ENCODE measurements at regions not wholly inside any gene's neighbourhood (a gene's known extent, or its start where the extent isn't known, plus 50 kb on each side); places are given as distances from the start of the nearest gene placed in this dataset.

- POLR2A ChIA-PET, result no interaction called here
- CTCF ChIA-PET, result no interaction called here
Measured at GRCh38 chr3:152097120-152097519, 171.6 kb upstream of the MBNL1 start.

More at GRCh38 chr3:152097120-152097519, 171.6 kb upstream of the MBNL1 start:
- Histone ChIP-seq H3K9ac (no peak overlapping the region), H3K27ac (ENCODE audit: low read depth in 2 of 2, low read length in 1 of 2) (no peak overlapping the region), H3K4me1 (ENCODE audit: control insufficient read depth in 1 of 2, insufficient read depth in 2 of 2, low read depth in 1 of 2, low read length in 1 of 2) (no peaks in the 10 kb centered on the region), H4K20me1 (ENCODE audit: insufficient read depth) (no peaks in the 10 kb centered on the region), H3K9me2 (no peaks in the 10 kb centered on the region), H3K79me2 (ENCODE audit: insufficient read depth) (no peaks in the 10 kb centered on the region), H3K4me2 (no peak overlapping the region), H3K36me3 (replicated peaks in 1 of 2; ENCODE audit: control insufficient read depth in 1 of 2, insufficient read depth in 2 of 2, low read length in 1 of 2) (peaks cover 0 to 5% of the 10 kb centered on the region in 2 experiments), H3K4me3 (ENCODE audit: low read depth in 2 of 2, low read length in 1 of 2) (no peak overlapping the region), H2AFZ (ENCODE audit: low read depth) (no peak overlapping the region; the same call in 1 of the 2 replicates), H3K27me3 (ENCODE audit: insufficient read depth) (no peaks in the 10 kb centered on the region), H3K9me3 (peaks cover 17% of the 10 kb centered on the region; the same call in 1 of the 2 replicates), H3F3A (replicated peaks; ENCODE audit: insufficient read depth) (no peaks in the 10 kb centered on the region)
- TF ChIP-seq REST (IDR thresholded peaks at IDR 0.05; ENCODE audit: low read depth, low read length) (no peak), NRF1 (IDR thresholded peaks at IDR 0.05; ENCODE audit: low read depth, low read length) (no peak), YY1 (IDR thresholded peaks at IDR 0.05; ENCODE audit: low read depth) (no peak), RAD21 (IDR thresholded peaks at IDR 0.05; ENCODE audit: low read length) (no peak), MXI1 (IDR thresholded peaks at IDR 0.05; ENCODE audit: low read depth, low read length) (no peak), CTCF (IDR thresholded peaks at IDR 0.05) (no peak), EZH2phosphoT487 (IDR thresholded peaks at IDR 0.05; ENCODE audit: borderline replicate concordance, low read depth) (no peak), POLR2AphosphoS5 (IDR thresholded peaks at IDR 0.05; ENCODE audit: low read depth, low read length) (no peak), ELF1 (IDR thresholded peaks at IDR 0.05) (no peak), MEF2A (IDR thresholded peaks at IDR 0.05; ENCODE audit: borderline replicate concordance, low read depth) (no peak), TAF1 (IDR thresholded peaks at IDR 0.05; ENCODE audit: borderline replicate concordance, low read depth, low read length) (no peak), NFIC (IDR thresholded peaks at IDR 0.05; ENCODE audit: borderline replicate concordance) (no peak), RXRA (IDR thresholded peaks at IDR 0.05; ENCODE audit: borderline replicate concordance, low read depth) (no peak), TCF12 (IDR thresholded peaks at IDR 0.05) (no peak)
- no peak for DNase-seq
- 57% methylated on average over 2 of the region's 2 CpGs for WGBS (ENCODE audit: low lambda C conversion rate)
